K562 (cell line): ENCODE measurements at regions not wholly inside any gene's neighbourhood (a gene's known extent, or its start where the extent isn't known, plus 50 kb on each side); places are given as distances from the start of the nearest gene placed in this dataset.
A peak's percentile ranks its signal among the peaks of the same experiment; 100 is the strongest.

ENCODE experiments used
- ATF7 ChIP-seq: fragments of 450-650 bp; IDR thresholded peaks from 2 replicates; pipeline ENCODE4 v1.7.1; 2014; ENCODE audit warnings: mild to moderate bottlenecking, moderate library complexity
- CBX3 ChIP-seq, 2 experiments: IDR thresholded peaks; 1 replicate in 1 of 2; 2 replicates in 1 of 2; pipeline ENCODE4 v1.6.1; 2012; ENCODE audit warnings: inconsistent platforms in 2 of 2, low read length in 2 of 2, borderline replicate concordance in 1 of 2, control low read depth in 1 of 2
- CREM ChIP-seq: IDR thresholded peaks from 2 replicates; pipeline ENCODE4 v1.6.1; 2014; ENCODE audit warnings: antibody characterized with exemption, low read depth
- KDM1A ChIP-seq, 2 experiments: fragments of 450-650 bp; IDR thresholded peaks; 2 replicates each; pipeline ENCODE4 v1.6.1; 2016; ENCODE audit warnings: mild to moderate bottlenecking in 2 of 2
- NEUROD1 ChIP-seq: fragments of 150-350 bp; IDR thresholded peaks from 2 replicates; pipeline ENCODE4 v1.6.1; 2014; ENCODE audit warnings: borderline replicate concordance, low read length, low read depth; ENCODE audit not compliant: partially characterized antibody
- NR2C2 ChIP-seq, 2 experiments: fragments of 200-800 bp in 1 of 2; sonication (Bioruptor generic) in 1 of 2; sonication (generic) in 1 of 2; formaldehyde crosslinking in 1 of 2; IDR thresholded peaks; 2 replicates each; pipeline versions ENCODE4 v1.6.1 to v1.8.0; 2016 to 2022; ENCODE audit warnings: mild to moderate bottlenecking in 1 of 2, missing compliant biosample characterization in 1 of 2, missing genetic modification characterization in 1 of 2, missing genetic modification reagents in 1 of 2
- SMARCC2 ChIP-seq: fragments of 450-650 bp; IDR thresholded peaks from 2 replicates; pipeline ENCODE4 v1.6.1; 2017; ENCODE audit warnings: antibody characterized with exemption, moderate library complexity, mild to moderate bottlenecking, low read depth
- STAG1 ChIP-seq: sonication (generic); formaldehyde crosslinking; IDR thresholded peaks from 2 replicates; pipeline ENCODE4 v1.5.0; 2020; ENCODE audit warnings: missing genetic modification reagents, borderline replicate concordance
- TAF9B ChIP-seq: fragments of 450-650 bp; IDR thresholded peaks from 2 replicates; pipeline ENCODE4 v1.6.1; 2018; ENCODE audit warnings: mild to moderate bottlenecking; ENCODE audit not compliant: partially characterized antibody
- TCF3 ChIP-seq: sonication (generic); formaldehyde crosslinking; IDR thresholded peaks from 2 replicates; pipeline ENCODE4 v1.4.0; 2020; ENCODE audit warnings: mild to moderate bottlenecking, missing genetic modification reagents
- TOE1 ChIP-seq, 2 experiments: fragments of 450-650 bp in 1 of 2; sonication (generic) in 1 of 2; formaldehyde crosslinking in 1 of 2; IDR thresholded peaks; 2 replicates each; pipeline versions ENCODE4 v1.7.1 to v1.8.0; 2016 to 2022; ENCODE audit warnings: borderline replicate concordance in 2 of 2, mild to moderate bottlenecking in 2 of 2, antibody characterized with exemption in 1 of 2, inconsistent platforms in 1 of 2, low read depth in 1 of 2, missing genetic modification reagents in 1 of 2, moderate library complexity in 1 of 2
- ZFP30 ChIP-seq: fragments of 250-450 bp; sonication (Bioruptor Pico); IDR thresholded peaks from 2 replicates; pipeline ENCODE4 v1.8.0; 2022; ENCODE audit warnings: moderate library complexity, mild to moderate bottlenecking, inconsistent platforms, borderline replicate concordance
- TF ChIP-seq, protein P1 (sequence below): fragments of 250-450 bp; sonication (Bioruptor Pico); IDR thresholded peaks from 2 replicates; pipeline ENCODE4 v1.5.0; 2020; ENCODE audit warnings: mild to moderate bottlenecking, borderline replicate concordance
- TF ChIP-seq, protein P2 (sequence below): IDR thresholded peaks from 2 replicates; pipeline ENCODE4 v1.6.1; 2011; ENCODE audit warnings: borderline replicate concordance, low read depth, mild to moderate bottlenecking, moderate library complexity, low read length; ENCODE audit not compliant: insufficient read depth, poor library complexity, severe bottlenecking
- TF ChIP-seq, protein P3 (sequence below), 3 experiments: IDR thresholded peaks in 2 of 3; conservative IDR thresholded peaks in 1 of 3; 2 replicates each; pipeline ENCODE4 v1.5.1; 2011 to 2012; ENCODE audit warnings: low read length in 3 of 3, mild to moderate bottlenecking in 3 of 3, control low read depth in 2 of 3, improper control_type of control experiment in 1 of 3, inconsistent platforms in 1 of 3, low read depth in 1 of 3, mixed read lengths in 1 of 3, moderate library complexity in 1 of 3; ENCODE audit not compliant: insufficient read depth in 2 of 3
- TF ChIP-seq, protein P4 (sequence below), 2 experiments: fragments of 450-650 bp; conservative IDR thresholded peaks; 2 replicates each; pipeline ENCODE4 v1.6.1; 2017; ENCODE audit warnings: mild to moderate bottlenecking in 2 of 2, moderate library complexity in 2 of 2

DNA sequence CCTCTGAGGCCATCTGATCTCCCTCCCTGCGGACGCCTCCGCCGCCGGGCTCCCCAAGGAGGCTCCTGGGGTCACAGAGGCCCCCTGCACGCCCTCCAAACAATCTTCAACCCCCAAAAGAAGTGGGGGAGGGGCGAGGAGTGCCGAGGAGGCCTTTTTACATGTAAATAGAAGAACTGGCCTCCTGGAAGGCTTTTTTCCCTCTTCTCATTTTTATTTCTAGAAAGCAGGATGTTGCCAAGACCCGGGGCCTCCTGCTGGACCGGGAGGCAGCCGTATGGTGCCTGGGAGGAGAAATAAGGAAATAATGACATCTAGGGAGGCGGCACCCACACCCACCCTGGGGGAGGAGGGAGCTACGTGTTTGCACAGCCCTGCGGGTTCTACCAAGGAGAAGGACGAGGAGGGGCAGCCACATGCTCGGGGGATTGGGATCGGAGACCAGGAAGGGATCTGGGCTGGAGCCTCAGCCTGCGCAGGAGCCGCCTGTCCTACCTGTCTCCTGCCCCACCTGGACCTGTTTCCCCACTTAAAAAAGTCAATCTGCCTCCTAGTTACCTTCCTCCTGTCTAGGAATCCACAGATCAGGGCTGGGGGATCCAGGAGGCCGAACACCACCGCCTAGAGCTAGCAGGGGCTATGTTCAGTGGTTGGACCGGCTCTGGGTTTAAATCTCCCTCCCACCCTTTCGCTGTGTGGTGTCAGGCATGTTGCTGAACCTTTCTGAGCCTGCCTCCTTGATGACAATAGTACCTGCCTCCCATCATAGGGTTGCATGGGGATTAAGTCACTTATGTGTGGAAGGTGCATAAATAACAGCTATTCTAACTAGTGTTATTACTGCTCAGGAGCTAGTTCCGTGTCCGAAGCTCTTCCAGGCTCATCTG is 175.7 kb upstream of the GSE1 start (continued):
- TF ChIP-seq STAG1 (CRISPR knock-in tag) (no peak), TCF3 (CRISPR knock-in tag) (no peak), CREM (peak; percentile 50; the same call in 1 of the 2 replicates), NEUROD1 (peak; percentile 3), SMARCC2 (no peak), NR2C2 (CRISPR knock-in tag; IDR thresholded peaks at IDR 0.05) (no peak), NR2C2 (tag; IDR thresholded peaks at IDR 0.05) (peak; percentile 7; the same call in 1 of the 2 replicates), ZFP30 (CRISPR knock-in tag) (no peak), KDM1A (IDR thresholded peaks at IDR 0.05) (peak; percentile 64 to 86; a peak in 3 of 4 replicates), TOE1 (IDR thresholded peaks at IDR 0.05; ENCODE audit: borderline replicate concordance) (peak; percentile 61; the same call in 1 of the 2 replicates), TOE1 (CRISPR knock-in tag; IDR thresholded peaks at IDR 0.05; ENCODE audit: borderline replicate concordance, low read depth) (no peak), ATF7 (peak; percentile 36; the same call in 1 of the 2 replicates), TAF9B (no peak), CBX3 (IDR thresholded peaks at IDR 0.05; ENCODE audit: borderline replicate concordance in 1 of 2, low read length in 2 of 2) (0 out of 3 replicates have a peak, but pooled peaks of 1 of the 2 experiments have one; percentile 17)
- TF ChIP-seq, protein P1, sequence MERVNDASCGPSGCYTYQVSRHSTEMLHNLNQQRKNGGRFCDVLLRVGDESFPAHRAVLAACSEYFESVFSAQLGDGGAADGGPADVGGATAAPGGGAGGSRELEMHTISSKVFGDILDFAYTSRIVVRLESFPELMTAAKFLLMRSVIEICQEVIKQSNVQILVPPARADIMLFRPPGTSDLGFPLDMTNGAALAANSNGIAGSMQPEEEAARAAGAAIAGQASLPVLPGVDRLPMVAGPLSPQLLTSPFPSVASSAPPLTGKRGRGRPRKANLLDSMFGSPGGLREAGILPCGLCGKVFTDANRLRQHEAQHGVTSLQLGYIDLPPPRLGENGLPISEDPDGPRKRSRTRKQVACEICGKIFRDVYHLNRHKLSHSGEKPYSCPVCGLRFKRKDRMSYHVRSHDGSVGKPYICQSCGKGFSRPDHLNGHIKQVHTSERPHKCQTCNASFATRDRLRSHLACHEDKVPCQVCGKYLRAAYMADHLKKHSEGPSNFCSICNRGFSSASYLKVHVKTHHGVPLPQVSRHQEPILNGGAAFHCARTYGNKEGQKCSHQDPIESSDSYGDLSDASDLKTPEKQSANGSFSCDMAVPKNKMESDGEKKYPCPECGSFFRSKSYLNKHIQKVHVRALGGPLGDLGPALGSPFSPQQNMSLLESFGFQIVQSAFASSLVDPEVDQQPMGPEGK (CRISPR knock-in tag) = no peak
- TF ChIP-seq, protein P2, sequence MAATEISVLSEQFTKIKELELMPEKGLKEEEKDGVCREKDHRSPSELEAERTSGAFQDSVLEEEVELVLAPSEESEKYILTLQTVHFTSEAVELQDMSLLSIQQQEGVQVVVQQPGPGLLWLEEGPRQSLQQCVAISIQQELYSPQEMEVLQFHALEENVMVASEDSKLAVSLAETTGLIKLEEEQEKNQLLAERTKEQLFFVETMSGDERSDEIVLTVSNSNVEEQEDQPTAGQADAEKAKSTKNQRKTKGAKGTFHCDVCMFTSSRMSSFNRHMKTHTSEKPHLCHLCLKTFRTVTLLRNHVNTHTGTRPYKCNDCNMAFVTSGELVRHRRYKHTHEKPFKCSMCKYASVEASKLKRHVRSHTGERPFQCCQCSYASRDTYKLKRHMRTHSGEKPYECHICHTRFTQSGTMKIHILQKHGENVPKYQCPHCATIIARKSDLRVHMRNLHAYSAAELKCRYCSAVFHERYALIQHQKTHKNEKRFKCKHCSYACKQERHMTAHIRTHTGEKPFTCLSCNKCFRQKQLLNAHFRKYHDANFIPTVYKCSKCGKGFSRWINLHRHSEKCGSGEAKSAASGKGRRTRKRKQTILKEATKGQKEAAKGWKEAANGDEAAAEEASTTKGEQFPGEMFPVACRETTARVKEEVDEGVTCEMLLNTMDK = no peak
- TF ChIP-seq, protein P3, sequence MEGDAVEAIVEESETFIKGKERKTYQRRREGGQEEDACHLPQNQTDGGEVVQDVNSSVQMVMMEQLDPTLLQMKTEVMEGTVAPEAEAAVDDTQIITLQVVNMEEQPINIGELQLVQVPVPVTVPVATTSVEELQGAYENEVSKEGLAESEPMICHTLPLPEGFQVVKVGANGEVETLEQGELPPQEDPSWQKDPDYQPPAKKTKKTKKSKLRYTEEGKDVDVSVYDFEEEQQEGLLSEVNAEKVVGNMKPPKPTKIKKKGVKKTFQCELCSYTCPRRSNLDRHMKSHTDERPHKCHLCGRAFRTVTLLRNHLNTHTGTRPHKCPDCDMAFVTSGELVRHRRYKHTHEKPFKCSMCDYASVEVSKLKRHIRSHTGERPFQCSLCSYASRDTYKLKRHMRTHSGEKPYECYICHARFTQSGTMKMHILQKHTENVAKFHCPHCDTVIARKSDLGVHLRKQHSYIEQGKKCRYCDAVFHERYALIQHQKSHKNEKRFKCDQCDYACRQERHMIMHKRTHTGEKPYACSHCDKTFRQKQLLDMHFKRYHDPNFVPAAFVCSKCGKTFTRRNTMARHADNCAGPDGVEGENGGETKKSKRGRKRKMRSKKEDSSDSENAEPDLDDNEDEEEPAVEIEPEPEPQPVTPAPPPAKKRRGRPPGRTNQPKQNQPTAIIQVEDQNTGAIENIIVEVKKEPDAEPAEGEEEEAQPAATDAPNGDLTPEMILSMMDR (IDR thresholded peaks at IDR 0.05 in 2 of 3, conservative IDR thresholded peaks at IDR 0.05 in 1 of 3; ENCODE audit: insufficient read depth in 2 of 3, low read depth in 1 of 3, low read length in 3 of 3) = peak in 1 of 3 experiments; percentile 4; a peak in 1 of 6 replicates
- TF ChIP-seq, protein P4, sequence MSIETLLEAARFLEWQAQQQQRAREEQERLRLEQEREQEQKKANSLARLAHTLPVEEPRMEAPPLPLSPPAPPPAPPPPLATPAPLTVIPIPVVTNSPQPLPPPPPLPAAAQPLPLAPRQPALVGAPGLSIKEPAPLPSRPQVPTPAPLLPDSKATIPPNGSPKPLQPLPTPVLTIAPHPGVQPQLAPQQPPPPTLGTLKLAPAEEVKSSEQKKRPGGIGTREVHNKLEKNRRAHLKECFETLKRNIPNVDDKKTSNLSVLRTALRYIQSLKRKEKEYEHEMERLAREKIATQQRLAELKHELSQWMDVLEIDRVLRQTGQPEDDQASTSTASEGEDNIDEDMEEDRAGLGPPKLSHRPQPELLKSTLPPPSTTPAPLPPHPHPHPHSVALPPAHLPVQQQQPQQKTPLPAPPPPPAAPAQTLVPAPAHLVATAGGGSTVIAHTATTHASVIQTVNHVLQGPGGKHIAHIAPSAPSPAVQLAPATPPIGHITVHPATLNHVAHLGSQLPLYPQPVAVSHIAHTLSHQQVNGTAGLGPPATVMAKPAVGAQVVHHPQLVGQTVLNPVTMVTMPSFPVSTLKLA (conservative IDR thresholded peaks at IDR 0.05) = 0 out of 4 replicates have a peak, but pooled peaks of 1 of the 2 experiments have one; percentile 22
